Dermis microvascular lymphatic vessel endothelial cell (primary cell): ENCODE measurements at regions not wholly inside any gene's neighbourhood (a gene's known extent, or its start where the extent isn't known, plus 50 kb on each side); places are given as distances from the start of the nearest gene placed in this dataset.
"Not testable (repeated sequence)": the region's sequence is repeated elsewhere in the genome, so short reads cannot be mapped to it uniquely, and the experiment has no call there.

Experiments used
- DNase-seq, 2 donors: peaks; one replicate each; pipeline versions ENCODE4 v3.0.0 to v3.0.0-alpha.2; 2010; ENCODE audit warnings: low read depth in 2 of 2

DNA sequence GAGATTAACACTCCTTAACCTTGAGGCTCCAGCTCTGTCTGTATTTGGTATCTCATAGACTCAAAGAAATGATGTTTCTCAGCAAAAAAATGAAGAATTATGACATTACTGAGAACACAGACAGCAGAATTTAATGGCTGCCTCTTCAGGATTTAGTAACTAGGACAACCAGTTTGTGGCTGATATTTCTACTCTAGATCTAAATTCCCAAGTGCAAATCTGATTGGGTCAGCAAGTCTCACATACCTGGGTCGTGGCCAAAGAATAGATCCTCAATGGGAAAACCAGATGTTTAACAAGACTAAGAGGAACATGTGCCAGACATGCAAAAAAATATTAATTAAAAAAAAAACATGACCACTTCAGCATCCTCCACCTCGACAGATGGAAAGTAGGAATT, 608.9 kb downstream of the DTWD2 start:
- no peak for DNase-seq

DNA sequence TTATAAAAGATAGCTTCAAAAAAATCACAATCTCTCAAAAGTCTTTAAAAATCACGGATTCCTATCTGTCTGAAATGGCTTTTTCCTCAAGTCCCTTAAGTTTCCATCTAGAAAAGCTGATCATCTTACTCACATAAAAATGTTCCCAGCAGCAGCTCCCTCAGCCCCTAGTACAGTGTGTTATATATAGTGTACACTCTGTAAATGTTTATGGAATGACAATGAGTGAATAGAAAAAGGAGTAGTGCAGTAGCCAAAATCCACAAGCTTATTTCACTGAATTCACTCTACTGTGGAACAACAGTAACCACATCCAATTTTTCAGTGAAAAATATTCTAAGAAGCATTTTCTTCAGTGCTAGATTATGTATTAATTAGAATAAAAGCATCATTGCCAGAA, 609.4 kb downstream of the DTWD2 start:
- DNase-seq = no peak

DNA sequence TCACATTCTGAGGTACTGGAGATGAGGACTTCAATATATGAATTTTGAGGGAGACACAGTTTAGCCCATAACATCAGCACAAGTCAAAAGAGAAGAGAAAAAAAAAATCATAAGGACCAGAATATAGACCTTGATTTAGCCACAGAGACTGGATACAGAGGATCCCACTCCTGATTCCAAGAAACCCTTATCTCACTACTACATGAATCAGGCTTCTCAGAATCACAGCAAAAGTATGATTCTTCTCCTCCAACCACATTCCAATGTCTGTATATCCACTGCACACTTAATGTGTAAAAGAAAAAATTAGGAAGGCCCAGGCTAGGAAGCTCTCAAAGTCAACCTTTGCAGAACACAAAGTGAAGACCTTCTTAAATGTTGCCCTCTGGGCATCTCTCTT, 610.9 kb downstream of the DTWD2 start:
- DNase-seq = no peak

DNA sequence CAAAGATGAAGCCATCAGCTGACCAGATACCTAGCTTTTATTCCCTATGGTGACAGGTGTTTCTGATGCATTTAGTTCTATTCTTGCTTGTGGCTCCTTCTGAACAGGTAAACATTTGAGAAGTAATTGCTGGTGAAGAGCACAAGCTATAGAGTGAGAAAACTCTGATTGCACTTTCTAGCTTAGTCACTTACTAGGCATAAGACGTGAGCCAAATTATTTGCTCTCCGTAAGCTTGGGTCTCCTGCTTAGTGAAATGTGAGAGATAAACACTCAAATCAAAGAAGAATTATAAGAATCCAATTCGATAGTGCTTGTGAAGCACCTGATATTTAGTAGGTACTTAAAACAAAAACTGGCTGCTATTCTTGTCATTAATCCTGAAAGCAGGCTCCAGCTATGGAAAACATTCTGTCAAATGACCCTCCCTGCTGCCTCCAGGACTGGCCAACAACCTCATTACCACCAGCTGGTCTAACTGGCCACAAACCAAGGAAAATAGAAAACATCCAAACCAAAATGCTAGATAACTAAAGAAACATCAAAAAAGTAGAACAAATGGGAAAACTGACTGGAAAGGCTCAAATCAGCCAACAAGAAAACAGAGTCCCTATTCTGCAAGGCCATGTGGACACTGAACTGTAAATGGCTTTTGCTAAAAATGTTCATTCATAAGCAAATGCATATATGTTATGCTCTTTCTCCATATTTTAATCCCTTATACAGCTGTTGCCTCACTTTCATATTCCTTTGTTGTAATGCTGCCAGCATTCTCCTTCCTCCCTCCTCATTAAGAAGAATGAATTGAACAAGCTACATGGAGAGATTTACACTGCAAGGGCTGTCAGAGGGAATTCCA, 616.1 kb downstream of the DTWD2 start:
- no peak for DNase-seq

DNA sequence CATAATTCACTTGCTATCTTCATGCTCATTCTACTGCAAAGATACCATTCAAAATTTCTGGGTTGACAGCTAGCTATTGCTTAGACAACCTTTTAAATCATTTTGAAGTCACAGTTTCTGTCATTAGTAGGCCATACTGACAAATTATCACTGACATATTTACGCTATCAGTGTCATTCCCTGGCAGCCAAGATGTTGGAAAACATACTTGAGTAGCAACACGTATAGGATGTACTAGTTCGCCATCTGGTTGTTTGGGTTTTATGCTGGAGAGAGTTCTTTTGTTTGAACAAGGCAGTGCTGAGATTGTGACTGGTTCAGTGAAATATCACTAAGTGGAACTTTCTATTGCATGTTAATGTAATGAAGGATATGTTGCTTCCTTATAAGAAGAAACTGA, 621.9 kb downstream of the DTWD2 start:
- DNase-seq = no peak

DNA sequence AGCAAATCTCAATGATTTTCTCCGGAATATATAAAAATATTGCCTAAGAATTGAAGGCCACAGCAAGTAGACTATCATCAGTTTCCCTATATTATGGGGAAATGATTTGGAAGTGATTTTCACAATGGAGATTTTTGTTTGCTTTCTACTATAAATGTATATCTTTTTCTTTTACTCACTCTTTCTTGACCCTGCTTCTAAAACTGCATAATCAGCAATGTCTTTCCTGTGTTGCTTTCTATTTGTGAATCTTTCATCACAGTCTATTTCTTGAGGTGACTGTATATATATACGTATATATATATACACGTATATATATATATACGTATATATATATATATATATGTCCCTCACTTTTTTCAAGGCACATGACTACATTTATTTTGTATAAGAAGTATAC, 622.6 kb downstream of the DTWD2 start:
- no peak for DNase-seq

DNA sequence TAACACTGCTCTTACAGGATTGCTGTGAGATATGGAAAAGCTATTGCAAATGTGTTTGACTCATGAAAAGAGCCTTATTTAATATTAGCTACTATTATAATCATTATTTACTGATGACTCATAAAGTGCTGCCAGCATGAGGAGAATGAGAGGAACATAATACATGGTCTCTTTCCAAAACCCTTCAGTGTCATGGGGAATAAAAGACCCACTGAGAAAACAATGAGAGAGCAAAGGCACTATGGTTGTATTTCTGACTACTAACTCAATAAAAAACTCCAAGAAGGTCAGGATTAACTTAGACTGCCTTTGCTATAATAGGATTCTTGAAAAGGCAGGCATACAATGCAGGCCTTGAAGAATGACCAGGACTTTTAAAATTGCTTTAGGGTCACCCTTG, 633.5 kb downstream of the DTWD2 start:
- DNase-seq = no peak

DNA sequence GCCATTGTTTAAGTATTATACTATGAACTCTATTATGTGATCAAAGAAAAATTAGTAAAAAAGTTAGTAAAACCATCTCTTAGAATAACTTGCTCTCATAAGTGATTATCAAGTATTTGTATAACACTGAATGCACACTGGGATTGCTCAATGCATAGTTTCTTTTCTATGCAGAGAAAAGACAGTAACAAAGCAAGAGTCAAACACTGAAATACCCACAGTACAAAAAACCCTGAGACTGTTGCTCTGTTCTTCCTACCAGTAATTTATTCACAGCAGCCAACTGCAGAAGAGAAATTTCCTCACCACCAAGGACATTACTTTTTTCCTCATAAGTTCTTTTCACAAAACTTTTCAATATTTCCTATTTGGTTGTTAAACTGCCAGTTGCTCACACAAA, 634.4 kb downstream of the DTWD2 start:
- DNase-seq = no peak

DNA sequence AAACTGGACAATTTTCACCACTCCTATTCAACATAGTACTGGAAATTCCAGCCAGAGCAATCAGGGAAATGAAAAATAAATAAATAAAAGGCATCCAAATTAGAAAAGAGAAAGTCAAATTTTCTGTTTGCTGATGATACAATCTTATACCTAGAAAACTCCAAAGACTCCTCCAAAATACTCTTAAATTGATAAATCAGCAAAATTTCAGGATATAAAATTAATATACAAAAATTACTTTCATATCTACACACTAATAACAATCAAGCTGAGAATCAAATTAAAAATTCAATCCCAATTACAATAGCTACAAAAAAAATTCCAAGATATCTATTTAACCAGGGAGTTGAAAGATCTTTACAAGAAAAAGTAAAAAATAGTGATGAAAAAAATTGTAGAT, 651.9 kb downstream of the DTWD2 start:
- DNase-seq = no peak

DNA sequence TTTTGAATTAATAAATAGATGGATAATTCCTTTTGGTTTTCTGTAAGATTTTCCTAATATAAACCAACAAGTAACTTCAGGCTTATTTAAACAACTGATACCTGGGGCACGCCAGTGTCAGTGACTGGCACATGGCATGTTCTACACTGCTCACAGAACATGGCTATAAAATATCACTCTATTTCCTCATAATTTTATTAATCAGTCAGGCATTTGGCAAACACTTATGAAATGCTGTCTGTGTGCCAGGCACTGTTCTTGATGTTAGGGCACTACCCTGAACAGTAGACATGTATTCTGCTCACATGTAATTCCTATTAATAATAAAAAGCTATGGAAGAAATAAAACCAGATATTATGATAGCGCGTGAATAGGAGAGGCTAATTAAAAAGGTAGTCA, 661.0 kb downstream of the DTWD2 start:
- no peak for DNase-seq

DNA sequence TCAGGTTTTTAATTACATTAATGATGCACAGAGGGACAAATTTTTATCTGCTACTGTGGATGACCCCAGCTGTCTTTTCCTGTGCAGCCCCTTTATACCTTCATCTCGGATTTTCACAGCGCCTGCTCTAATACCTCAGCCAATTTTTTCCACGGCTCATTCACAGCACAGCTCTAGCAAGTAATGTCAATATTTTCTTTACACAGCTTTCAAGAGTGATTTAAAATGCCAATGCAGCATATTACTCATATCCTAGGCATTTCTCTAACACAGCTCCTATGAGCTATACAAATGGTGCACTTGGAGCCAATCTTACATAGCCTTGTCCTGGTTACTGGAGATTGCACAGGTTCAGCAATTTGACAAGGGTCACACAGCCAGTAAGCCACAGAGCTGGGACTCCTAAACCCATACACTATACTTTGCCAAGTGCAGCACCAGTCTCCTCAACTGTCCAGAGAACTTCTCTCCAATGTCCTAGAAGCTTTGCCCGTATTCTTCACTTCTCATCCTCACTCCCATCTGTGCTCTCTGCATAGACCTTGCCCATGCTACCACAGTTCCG, 661.8 kb downstream of the DTWD2 start:
- DNase-seq = no peak

DNA sequence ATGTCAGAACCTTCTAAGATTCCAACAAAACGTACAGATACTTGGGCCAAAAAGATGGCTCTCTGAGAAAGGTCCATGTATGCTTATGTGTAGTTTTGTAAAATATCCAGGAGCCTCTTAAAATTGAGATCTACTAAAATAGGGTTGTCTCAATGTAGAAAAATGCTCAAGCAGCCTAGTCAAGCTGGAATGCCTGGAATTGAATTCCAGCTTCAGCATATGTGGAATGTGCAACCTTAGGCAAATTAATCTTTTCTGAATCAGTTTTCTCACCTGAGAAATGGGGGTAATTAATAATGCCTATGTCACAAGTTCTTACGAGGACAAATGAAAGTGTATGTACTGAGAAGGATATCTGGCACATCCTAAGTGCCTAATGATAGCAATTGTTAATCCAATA, 662.4 kb downstream of the DTWD2 start:
- no peak for DNase-seq

DNA sequence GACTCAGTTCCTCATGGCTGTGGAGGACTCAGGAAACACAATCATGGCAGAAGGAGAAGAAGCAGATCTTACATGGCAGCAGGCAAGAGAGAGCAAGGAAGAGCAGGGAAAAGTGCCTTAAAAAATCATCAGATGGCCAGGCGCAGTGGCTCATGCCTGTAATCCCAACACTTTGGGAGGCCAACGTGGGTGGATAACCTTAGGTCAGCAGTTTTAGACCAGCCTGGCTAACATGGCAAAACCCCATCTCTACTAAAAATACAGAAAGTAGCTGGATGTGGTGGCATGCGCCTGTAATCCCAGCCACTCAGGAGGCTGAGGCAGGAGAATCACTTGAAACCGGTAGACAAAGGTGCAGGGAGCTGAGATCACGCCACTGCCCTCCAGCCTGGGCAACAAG, 664.6 kb downstream of the DTWD2 start:
- DNase-seq = not testable (repeated sequence)

DNA sequence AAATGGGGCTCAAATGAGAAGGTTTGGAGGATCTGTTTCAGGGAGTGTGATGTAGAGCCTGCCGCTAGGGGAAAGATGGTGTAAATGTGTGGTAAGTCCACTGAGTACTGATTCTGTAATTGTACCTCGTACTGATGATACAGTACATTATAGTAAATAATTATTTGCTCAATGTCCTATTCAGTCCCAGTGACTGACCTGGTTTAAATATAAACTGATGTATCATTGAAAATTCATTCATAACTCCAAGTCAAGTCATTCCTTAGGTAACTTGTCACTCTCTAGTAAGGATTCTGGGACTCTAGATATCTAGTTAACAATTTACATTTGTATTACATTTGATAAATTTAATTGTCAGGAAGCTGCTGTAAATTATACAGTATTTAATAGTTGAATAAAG, 667.3 kb downstream of the DTWD2 start:
- DNase-seq = no peak

DNA sequence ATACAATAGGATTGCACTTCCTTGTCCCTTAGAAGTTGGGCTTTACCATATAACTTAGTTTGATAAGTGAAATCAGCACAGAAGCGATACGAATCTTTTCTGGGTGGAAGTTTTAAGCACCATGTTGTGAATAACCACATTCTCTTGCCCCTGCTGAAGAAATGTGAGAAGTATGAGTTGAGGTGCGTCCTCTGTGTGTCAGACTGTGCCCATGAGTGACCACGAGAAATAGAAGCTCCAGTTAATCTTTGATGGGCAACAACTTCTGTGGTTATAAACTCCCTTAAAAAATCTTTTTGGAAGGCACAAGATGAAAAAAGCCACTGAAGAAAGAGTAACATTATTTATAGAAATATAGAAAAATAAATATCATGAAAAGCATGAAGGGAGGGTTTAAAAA, 668.2 kb downstream of the DTWD2 start:
- DNase-seq = no peak

DNA sequence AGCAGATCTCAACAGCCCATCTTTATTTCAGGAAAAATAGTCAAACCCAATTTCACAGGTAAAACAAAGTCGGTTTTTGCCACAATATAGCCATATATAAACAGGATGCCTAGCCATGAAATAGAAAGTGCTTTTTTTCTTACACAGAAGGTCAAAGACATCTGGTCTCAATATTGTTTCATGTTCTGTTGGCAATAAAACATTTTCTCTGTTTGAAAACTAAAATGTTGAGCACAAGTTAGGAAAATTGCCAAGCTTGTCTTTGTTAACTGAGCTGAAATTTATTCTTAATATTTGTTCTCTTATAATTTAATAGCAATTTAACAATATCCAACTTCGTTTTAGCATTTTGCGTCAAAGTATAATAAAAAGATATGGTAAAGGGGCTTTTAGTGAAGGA, 673.4 kb downstream of the DTWD2 start:
- DNase-seq = no peak

DNA sequence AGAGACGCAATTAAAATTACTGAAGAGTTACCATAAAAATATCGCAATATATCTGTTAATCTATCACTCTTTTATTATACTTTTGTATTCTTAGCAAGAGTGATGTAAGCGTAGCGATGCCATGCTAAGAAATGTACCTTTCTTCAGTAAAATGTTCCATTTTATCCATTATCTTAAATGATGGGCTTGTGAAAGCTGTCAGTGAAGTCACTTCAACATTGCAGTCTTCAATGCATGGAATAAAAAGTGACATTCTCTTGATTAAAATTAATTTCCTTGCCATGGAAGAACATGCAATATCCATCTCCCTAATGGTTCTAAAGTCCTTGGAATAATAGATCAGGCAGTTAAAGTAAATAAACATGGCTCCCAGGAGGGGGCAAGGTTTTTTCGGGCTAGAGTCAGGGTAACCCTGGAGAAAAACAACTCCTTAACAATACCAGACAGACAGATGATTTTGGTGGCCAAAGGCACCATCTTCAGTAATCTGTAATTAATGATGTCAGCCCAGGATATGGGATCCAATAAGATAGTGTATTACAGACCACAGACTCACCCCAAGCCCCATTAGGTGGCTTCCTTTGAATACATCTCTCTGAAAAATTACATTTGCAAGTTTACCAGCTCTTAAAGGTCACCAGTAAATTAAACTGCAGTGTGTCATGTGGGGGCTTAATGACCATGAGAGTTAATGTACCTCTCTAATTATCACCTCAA, 677.1 kb downstream of the DTWD2 start:
- DNase-seq = no peak

DNA sequence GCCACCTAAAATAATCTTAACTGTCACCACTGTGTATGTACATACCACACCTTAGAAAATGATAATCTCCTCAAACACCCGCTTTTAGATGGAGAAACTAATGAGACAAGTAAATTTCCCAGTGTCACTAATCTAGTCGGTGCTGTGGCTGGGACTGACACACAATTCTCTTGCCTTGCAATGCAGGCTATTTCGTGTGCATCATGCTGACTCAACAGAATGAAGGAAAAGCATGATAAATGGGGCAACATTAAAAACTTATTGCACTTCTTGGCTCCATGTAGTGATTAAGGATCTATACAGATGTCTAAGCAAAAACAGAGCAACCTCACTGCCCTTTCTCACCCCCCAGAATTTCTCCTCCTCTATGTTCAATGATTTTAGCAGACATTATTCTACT, 677.9 kb downstream of the DTWD2 start:
- no peak for DNase-seq

DNA sequence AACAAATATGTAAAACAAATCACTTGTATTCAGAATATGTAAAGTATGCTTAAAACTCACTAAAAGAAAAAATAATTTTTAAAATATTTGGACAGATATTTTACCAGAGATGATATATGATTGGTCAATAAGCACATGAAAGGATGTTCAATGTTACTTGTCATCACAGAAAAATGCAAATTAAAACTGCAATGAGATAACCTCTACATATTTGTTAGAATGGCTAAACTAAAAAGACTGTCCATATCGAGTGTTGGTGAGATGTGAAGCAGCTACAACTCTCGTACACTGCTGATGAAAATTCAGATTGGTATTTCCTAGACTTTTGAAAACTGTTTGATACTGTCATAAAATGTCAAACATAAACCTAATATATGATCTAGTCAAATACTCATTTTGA, 685.1 kb downstream of the DTWD2 start:
- DNase-seq = no peak

DNA sequence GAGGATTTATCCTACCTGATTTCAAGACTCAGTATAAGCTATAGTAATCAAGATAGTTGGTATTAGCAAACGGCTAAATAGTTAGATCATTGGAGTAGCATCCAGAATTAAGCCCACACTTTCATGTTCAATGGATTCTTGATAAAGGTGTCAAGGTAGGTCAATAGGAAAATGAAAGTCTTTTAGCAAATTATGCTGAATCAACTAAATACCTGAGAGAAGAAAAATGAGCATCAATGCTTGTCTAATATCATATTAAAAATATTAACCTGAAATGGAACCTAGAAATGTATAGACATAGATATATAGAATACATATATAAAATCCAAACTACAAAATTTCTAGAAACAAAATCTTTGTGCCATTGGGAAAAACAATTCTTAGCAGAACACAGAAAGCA, 685.6 kb downstream of the DTWD2 start:
- DNase-seq = no peak

DNA sequence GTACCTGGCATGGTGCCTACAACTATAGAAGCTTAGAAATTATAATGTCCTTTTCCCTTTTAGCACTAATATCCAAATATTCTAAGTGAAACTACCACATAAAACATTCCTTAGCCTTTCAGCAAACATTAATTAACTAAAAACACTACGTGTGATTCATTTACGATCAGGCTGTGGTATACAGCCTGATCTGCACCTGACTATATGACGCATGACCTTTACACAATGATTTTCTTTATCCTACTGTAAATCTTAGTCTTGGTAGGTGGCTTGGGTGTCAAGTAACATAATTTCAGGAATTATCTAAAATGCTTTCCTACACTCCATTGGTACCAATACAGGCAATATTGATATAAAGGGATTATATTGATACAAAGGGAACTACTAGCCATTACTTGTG, 686.7 kb downstream of the DTWD2 start:
- no peak for DNase-seq

DNA sequence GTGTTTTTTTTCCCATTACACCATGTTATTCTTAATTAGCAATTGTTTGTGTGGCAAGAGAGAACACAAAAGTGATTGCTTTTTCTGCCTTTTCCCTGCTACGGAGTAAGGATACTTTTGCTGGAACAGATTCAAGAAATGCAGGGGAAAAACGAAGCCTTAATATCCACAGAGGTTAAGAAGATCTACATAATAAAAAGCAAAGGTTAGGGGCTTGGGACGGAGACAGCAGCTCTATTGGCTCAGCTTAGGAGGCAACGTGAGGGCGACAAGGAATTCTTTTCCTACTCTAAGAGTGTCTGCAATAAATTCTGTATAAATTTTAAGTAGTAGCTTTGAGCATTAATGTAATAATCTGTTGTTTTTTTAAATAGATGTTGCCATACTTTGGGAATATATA, 693.3 kb downstream of the DTWD2 start:
- DNase-seq = no peak

DNA sequence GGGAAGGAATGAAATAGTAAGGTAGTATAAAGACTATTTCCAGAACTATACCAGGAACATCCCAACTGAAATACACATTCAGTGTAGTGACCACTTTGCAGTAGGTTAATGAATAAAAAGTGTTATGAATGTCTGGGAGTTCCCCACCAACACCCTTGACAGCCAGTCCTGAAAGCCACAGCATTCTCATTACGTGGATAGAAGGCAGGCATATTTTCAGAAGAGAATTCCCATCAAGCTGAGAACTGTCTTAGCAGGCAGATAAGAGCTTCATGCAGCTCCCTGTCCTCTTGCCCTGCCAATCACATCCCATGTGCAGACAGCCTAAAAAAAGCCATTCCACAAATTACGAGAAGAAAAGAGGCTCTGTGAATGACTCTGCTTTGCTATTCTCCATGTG, 695.0 kb downstream of the DTWD2 start:
- no peak for DNase-seq
